ENCODE measurements at regions not wholly inside any gene's neighbourhood (a gene's known extent, or its start where the extent isn't known, plus 50 kb on each side); places are given as distances from the start of the nearest gene placed in this dataset.

GRCh38 chr4:164503874-164504273, 250.1 kb upstream of the SMIM31 start:
- TF ChIP-seq CTCF (IDR thresholded peaks at IDR 0.05) (no peak), POLR2A (IDR thresholded peaks at IDR 0.05; ENCODE audit: low read length) (no peak), EHMT2 (IDR thresholded peaks at IDR 0.05; ENCODE audit: low read depth) (no peak), TP53 (CRISPR knock-in tag; IDR thresholded peaks at IDR 0.05) (no peak), RCOR1 (IDR thresholded peaks at IDR 0.05; ENCODE audit: low read depth, low read length) (no peak), ESRRA (IDR thresholded peaks at IDR 0.05; ENCODE audit: borderline replicate concordance, low read length) (no peak), JUNB (IDR thresholded peaks at IDR 0.05) (no peak)

All from A549 (cell line).